Sigmoid colon (tissue), 3 donors: ENCODE measurements at regions not wholly inside any gene's neighbourhood (a gene's known extent, or its start where the extent isn't known, plus 50 kb on each side); places are given as distances from the start of the nearest gene placed in this dataset.

Experiments used
- POLR2A ChIP-seq, 2 donors: fragments of 450-650 bp; IDR thresholded peaks; one replicate each; pipeline ENCODE4 v1.6.1; 2016; ENCODE audit warnings: antibody characterized with exemption in 2 of 2, mild to moderate bottlenecking in 2 of 2, moderate library complexity in 2 of 2
- TF ChIP-seq, protein P1 (sequence below), 4 experiments: fragments of 450-650 bp in 3 of 4; fragments of 200-600 bp in 1 of 4; IDR thresholded peaks; one replicate each; pipeline ENCODE4 v1.5.1; 2016 to 2019; ENCODE audit warnings: antibody characterized with exemption in 4 of 4, mild to moderate bottlenecking in 3 of 4, moderate library complexity in 2 of 4

DNA sequence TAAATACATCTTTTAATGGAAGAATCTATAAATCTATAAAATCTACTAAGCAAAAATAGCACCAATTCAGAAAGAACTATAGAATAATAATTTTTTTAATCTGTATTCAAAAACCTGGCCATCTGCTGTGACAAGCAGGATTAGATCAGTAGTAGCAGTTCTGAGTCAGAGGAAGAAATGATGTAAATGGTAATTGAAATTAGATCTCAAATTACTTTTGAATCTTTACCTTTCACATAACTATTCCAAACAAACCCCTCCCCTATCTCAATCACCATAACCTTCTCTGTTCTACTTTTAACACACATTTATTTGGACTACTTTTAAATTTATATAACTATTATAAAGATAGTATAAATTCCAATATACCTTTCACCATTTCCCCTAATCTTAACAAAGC lies 727.8 kb upstream of the FAM174A start:
- TF ChIP-seq POLR2A (IDR thresholded peaks at IDR 0.05) = no peak
- TF ChIP-seq, protein P1, sequence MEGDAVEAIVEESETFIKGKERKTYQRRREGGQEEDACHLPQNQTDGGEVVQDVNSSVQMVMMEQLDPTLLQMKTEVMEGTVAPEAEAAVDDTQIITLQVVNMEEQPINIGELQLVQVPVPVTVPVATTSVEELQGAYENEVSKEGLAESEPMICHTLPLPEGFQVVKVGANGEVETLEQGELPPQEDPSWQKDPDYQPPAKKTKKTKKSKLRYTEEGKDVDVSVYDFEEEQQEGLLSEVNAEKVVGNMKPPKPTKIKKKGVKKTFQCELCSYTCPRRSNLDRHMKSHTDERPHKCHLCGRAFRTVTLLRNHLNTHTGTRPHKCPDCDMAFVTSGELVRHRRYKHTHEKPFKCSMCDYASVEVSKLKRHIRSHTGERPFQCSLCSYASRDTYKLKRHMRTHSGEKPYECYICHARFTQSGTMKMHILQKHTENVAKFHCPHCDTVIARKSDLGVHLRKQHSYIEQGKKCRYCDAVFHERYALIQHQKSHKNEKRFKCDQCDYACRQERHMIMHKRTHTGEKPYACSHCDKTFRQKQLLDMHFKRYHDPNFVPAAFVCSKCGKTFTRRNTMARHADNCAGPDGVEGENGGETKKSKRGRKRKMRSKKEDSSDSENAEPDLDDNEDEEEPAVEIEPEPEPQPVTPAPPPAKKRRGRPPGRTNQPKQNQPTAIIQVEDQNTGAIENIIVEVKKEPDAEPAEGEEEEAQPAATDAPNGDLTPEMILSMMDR (IDR thresholded peaks at IDR 0.05) = no peak
